ENCODE measurements at regions not wholly inside any gene's neighbourhood (a gene's known extent, or its start where the extent isn't known, plus 50 kb on each side); places are given as distances from the start of the nearest gene placed in this dataset.

- Histone ChIP-seq H3K4me2 (no peak overlapping the region), H3K36me3 (ENCODE audit: insufficient read depth) (no peaks in the 10 kb centered on the region), H2AFZ (no peak overlapping the region), H3K9me2 (ENCODE audit: insufficient read depth) (peaks cover 8% of the 10 kb centered on the region; the same call in 1 of the 2 replicates), H3F3A (replicated peaks; ENCODE audit: low read depth) (no peaks in the 10 kb centered on the region), H3K27me3 (ENCODE audit: insufficient read depth) (no peaks in the 10 kb centered on the region), H3K4me3 (no peak overlapping the region), H3K27ac (ENCODE audit: low read depth) (no peak overlapping the region), H3K4me1 (ENCODE audit: insufficient read depth) (0 out of 2 replicates have a peak, but pooled peaks cover 9% of the 10 kb centered on the region), H3K79me2 (replicated peaks; ENCODE audit: insufficient read depth) (no peaks in the 10 kb centered on the region), H4K20me1 (replicated peaks; ENCODE audit: insufficient read depth) (no peaks in the 10 kb centered on the region)
- ATAC-seq (no peak), DNase-seq (ENCODE audit: low spot score) (no peak)
- Mint-ChIP-seq H3K4me3 (no peak overlapping the region), H3K27ac (no peak overlapping the region), H3K36me3 (ENCODE audit: low read depth) (no peaks in the 10 kb centered on the region), H3K4me1 (peaks cover 5% of the 10 kb centered on the region; the same call in 2 of the 3 replicates), H3K27me3 (ENCODE audit: insufficient read depth, low read depth, poor library complexity) (no peaks in the 10 kb centered on the region), H3K9me3 (no peaks in the 10 kb centered on the region)
- TF ChIP-seq ZNF331 (CRISPR knock-in tag; IDR thresholded peaks at IDR 0.05; ENCODE audit: low read depth): no peak
- no peak for TF ChIP-seq CREB1 (CRISPR knock-in tag; IDR thresholded peaks at IDR 0.05; ENCODE audit: low read depth)
- TF ChIP-seq, protein P1, sequence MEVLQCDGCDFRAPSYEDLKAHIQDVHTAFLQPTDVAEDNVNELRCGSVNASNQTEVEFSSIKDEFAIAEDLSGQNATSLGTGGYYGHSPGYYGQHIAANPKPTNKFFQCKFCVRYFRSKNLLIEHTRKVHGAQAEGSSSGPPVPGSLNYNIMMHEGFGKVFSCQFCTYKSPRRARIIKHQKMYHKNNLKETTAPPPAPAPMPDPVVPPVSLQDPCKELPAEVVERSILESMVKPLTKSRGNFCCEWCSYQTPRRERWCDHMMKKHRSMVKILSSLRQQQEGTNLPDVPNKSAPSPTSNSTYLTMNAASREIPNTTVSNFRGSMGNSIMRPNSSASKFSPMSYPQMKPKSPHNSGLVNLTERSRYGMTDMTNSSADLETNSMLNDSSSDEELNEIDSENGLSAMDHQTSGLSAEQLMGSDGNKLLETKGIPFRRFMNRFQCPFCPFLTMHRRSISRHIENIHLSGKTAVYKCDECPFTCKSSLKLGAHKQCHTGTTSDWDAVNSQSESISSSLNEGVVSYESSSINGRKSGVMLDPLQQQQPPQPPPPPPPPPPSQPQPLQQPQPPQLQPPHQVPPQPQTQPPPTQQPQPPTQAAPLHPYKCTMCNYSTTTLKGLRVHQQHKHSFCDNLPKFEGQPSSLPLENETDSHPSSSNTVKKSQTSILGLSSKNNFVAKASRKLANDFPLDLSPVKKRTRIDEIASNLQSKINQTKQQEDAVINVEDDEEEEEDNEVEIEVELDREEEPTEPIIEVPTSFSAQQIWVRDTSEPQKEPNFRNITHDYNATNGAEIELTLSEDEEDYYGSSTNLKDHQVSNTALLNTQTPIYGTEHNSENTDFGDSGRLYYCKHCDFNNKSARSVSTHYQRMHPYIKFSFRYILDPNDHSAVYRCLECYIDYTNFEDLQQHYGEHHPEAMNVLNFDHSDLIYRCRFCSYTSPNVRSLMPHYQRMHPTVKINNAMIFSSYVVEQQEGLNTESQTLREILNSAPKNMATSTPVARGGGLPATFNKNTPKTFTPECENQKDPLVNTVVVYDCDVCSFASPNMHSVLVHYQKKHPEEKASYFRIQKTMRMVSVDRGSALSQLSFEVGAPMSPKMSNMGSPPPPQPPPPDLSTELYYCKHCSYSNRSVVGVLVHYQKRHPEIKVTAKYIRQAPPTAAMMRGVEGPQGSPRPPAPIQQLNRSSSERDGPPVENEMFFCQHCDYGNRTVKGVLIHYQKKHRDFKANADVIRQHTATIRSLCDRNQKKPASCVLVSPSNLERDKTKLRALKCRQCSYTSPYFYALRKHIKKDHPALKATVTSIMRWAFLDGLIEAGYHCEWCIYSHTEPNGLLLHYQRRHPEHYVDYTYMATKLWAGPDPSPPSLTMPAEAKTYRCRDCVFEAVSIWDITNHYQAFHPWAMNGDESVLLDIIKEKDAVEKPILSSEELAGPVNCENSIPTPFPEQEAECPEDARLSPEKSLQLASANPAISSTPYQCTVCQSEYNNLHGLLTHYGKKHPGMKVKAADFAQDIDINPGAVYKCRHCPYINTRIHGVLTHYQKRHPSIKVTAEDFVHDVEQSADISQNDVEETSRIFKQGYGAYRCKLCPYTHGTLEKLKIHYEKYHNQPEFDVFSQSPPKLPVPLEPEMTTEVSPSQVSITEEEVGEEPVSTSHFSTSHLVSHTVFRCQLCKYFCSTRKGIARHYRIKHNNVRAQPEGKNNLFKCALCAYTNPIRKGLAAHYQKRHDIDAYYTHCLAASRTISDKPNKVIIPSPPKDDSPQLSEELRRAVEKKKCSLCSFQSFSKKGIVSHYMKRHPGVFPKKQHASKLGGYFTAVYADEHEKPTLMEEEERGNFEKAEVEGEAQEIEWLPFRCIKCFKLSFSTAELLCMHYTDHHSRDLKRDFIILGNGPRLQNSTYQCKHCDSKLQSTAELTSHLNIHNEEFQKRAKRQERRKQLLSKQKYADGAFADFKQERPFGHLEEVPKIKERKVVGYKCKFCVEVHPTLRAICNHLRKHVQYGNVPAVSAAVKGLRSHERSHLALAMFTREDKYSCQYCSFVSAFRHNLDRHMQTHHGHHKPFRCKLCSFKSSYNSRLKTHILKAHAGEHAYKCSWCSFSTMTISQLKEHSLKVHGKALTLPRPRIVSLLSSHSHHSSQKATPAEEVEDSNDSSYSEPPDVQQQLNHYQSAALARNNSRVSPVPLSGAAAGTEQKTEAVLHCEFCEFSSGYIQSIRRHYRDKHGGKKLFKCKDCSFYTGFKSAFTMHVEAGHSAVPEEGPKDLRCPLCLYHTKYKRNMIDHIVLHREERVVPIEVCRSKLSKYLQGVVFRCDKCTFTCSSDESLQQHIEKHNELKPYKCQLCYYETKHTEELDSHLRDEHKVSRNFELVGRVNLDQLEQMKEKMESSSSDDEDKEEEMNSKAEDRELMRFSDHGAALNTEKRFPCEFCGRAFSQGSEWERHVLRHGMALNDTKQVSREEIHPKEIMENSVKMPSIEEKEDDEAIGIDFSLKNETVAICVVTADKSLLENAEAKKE (CRISPR knock-in tag; IDR thresholded peaks at IDR 0.05): no peak
- no peak for TF ChIP-seq JUNB (IDR thresholded peaks at IDR 0.05; ENCODE audit: unreplicated experiment)
- no peak for TF ChIP-seq POLR2AphosphoS5 (IDR thresholded peaks at IDR 0.05; ENCODE audit: low read depth)
- no peak for TF ChIP-seq STAT1 (IDR thresholded peaks at IDR 0.05; ENCODE audit: unreplicated experiment)
Measured at GRCh38 chr4:15365641-15366040, 62.2 kb upstream of the C1QTNF7 start.

- H3K27ac Mint-ChIP-seq: no peak overlapping the region
- no peak for ATAC-seq
- TF ChIP-seq ZNF331 (CRISPR knock-in tag; IDR thresholded peaks at IDR 0.05; ENCODE audit: low read depth) (no peak), STAT1 (IDR thresholded peaks at IDR 0.05; ENCODE audit: unreplicated experiment) (no peak)
- TF ChIP-seq, protein P1 (CRISPR knock-in tag; IDR thresholded peaks at IDR 0.05): no peak
Measured at GRCh38 chr4:15366721-15367120, 61.1 kb upstream of the C1QTNF7 start.

More at GRCh38 chr4:15366721-15367120, 61.1 kb upstream of the C1QTNF7 start:
- Mint-ChIP-seq H3K9me3 (no peaks in the 10 kb centered on the region), H3K4me1 (peaks cover 5% of the 10 kb centered on the region; the same call in 2 of the 3 replicates), H3K27me3 (ENCODE audit: insufficient read depth, low read depth, poor library complexity) (no peaks in the 10 kb centered on the region), H3K36me3 (ENCODE audit: low read depth) (no peaks in the 10 kb centered on the region), H3K4me3 (no peak overlapping the region)
- Histone ChIP-seq H3K4me3 (no peak overlapping the region), H3F3A (replicated peaks; ENCODE audit: low read depth) (no peaks in the 10 kb centered on the region), H3K4me1 (ENCODE audit: insufficient read depth) (0 out of 2 replicates have a peak, but pooled peaks cover 9% of the 10 kb centered on the region), H3K4me2 (no peak overlapping the region), H3K27me3 (ENCODE audit: insufficient read depth) (no peaks in the 10 kb centered on the region), H3K27ac (ENCODE audit: low read depth) (no peak overlapping the region), H3K79me2 (replicated peaks; ENCODE audit: insufficient read depth) (no peaks in the 10 kb centered on the region), H2AFZ (peak overlapping the region; percentile 19; the same call in 1 of the 2 replicates), H4K20me1 (replicated peaks; ENCODE audit: insufficient read depth) (no peaks in the 10 kb centered on the region), H3K9me2 (ENCODE audit: insufficient read depth) (peaks cover 8% of the 10 kb centered on the region; the same call in 1 of the 2 replicates), H3K36me3 (ENCODE audit: insufficient read depth) (no peaks in the 10 kb centered on the region)
- no peak for DNase-seq (ENCODE audit: low spot score)
